Loucy (cell line): ENCODE measurements at regions not wholly inside any gene's neighbourhood (a gene's known extent, or its start where the extent isn't known, plus 50 kb on each side); places are given as distances from the start of the nearest gene placed in this dataset.

Experiments
- CTCF ChIP-seq: fragments of 200-600 bp; sonication (generic); conservative IDR thresholded peaks from 2 replicates; pipeline ENCODE4 v1.5.1; 2014; ENCODE audit warnings: mild to moderate bottlenecking, antibody characterized with exemption, low read length
- EZH2phosphoT487 ChIP-seq: fragments of 200-600 bp; IDR thresholded peaks from 2 replicates; pipeline ENCODE4 v1.6.1; 2018; ENCODE audit warnings: antibody characterized with exemption, mild to moderate bottlenecking, moderate library complexity, borderline replicate concordance

- TF ChIP-seq CTCF (no peak), EZH2phosphoT487 (no peak)
Measured at GRCh38 chr22:19664406-19664805, 49.9 kb upstream of the SEPTIN5 start.
